Brain microvascular endothelial cell (primary cell): ENCODE measurements at regions not wholly inside any gene's neighbourhood (a gene's known extent, or its start where the extent isn't known, plus 50 kb on each side); places are given as distances from the start of the nearest gene placed in this dataset.

Experiments used
- DNase-seq: peaks from one replicate; pipeline ENCODE4 v3.0.0-alpha.2; 2020
- H3K27ac ChIP-seq: fragments of 250-450 bp; sonication (Bioruptor Pico); 2 replicates; pipeline ENCODE4 v1.5.1; 2020; ENCODE audit warnings: mild to moderate bottlenecking, moderate library complexity
- H3K27me3 ChIP-seq: fragments of 250-450 bp; sonication (Bioruptor Pico); replicated peaks from 2 replicates; pipeline ENCODE4 v1.5.1; 2020; ENCODE audit warnings: mild to moderate bottlenecking
- H3K36me3 ChIP-seq: fragments of 250-450 bp; sonication (Bioruptor Pico); replicated peaks from 2 replicates; pipeline ENCODE4 v1.5.1; 2020; ENCODE audit warnings: mild to moderate bottlenecking
- H3K4me3 ChIP-seq: 2 replicates; pipeline ENCODE4 v1.5.1; 2011; ENCODE audit warnings: low read depth, mild to moderate bottlenecking, control low read depth, low read length, moderate library complexity
- in situ Hi-C: cut with HindIII; loops from 2 replicates; pipeline ENCODE4 v1.10.0; 2017; ENCODE audit warnings: low sequenced_read_pairs, low pct_ligation_motif_present
- TF ChIP-seq, protein P1 (sequence below): IDR thresholded peaks from 2 replicates; pipeline ENCODE4 v1.5.1; 2011; ENCODE audit warnings: low read depth, mild to moderate bottlenecking, moderate library complexity, low read length, control low read depth, inconsistent platforms; ENCODE audit errors: missing control alignments

DNA sequence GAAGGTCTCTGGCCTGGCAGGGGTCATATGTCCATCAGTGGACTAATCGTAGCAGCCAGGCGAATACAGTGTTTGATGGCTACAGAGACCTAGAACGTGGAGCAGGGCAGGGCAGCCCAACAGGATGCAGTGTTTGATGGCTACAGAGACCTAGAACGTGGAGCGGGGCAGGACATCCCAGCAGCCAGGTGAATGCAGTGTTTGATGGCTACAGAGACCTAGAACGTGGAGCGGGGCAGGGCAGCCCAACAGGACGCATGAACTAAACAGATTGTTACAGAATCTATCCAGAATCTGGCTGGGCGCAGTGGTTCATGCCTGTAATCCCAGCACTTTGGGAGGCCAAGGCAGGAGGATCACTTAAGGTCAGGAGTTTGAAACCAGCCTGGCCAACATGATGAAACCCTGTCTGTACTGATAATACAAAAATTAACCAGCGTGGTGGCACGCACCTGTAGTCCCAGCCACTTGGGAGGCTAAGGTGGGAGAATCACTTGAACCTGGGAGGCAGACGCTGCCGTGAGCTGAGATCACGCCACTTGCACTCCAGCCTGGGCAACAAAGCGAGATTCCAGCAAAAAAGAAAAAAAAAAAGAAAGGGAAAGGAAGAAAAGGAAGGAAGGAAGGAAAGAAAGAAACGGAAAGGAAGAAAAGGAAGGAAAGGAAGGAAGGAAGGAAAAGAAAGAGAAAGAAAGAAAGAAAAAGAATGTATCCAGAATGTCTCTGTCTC lies 65.2 kb upstream of the RPH3AL start:
- DNase-seq = no peak
- TF ChIP-seq, protein P1, sequence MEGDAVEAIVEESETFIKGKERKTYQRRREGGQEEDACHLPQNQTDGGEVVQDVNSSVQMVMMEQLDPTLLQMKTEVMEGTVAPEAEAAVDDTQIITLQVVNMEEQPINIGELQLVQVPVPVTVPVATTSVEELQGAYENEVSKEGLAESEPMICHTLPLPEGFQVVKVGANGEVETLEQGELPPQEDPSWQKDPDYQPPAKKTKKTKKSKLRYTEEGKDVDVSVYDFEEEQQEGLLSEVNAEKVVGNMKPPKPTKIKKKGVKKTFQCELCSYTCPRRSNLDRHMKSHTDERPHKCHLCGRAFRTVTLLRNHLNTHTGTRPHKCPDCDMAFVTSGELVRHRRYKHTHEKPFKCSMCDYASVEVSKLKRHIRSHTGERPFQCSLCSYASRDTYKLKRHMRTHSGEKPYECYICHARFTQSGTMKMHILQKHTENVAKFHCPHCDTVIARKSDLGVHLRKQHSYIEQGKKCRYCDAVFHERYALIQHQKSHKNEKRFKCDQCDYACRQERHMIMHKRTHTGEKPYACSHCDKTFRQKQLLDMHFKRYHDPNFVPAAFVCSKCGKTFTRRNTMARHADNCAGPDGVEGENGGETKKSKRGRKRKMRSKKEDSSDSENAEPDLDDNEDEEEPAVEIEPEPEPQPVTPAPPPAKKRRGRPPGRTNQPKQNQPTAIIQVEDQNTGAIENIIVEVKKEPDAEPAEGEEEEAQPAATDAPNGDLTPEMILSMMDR = no peak

DNA sequence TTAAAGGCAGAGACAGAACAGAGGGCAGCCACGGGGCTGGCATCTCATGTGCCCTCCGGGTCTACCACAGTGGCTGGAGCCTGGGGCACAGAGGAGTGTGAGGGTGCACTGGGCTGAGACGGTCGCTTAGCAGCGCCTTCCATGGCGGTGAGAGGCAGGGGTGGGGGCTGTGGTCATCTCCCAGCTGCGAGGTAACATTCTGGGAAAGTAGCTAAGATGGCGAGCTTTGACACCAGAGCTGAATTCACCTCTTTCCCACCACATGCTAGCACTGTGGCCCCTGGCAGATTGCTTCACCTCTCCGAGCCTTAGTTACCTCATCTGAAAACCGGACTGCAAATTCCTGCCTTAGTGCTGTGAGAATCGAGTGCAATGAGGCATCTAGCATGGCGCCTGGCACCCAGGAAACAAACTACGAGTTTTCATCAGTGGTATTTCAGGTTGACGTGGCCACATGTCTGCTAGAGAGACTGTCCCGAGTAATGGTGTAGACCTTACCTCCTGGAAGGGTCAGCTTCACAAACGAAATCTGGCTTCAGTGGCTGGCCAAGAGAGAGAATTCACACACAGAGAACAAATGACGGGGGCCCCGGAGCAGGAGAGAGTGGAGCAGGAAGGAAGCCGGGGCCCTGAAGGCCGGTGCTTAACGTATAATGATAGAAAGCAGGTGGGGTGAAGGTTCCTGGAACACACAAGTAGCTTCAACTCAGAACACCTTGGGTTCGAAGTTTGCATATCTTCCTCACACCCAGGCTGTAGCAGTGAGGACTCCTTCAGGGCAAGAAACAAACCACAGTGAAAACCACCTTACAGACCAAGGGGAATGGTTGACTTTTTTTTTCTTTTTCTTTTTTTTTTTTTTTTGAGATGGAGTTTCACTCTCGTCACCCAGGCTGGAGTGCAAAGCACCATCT lies 63.9 kb upstream of the RPH3AL start:
- Histone ChIP-seq H3K27me3 (no peaks in the 10 kb centered on the region), H3K27ac (no peak overlapping the region), H3K36me3 (no peaks in the 10 kb centered on the region), H3K4me3 (no peak overlapping the region)
- DNase-seq = no peak
- TF ChIP-seq, protein P1 = no peak
- in situ Hi-C loops = no loop called here

More for the DNA sequence above, 65.2 kb upstream of the RPH3AL start:
- Histone ChIP-seq H3K36me3 (no peaks in the 10 kb centered on the region), H3K27ac (no peak overlapping the region), H3K4me3 (no peak overlapping the region), H3K27me3 (no peaks in the 10 kb centered on the region)
- in situ Hi-C loops = no loop called here

DNA sequence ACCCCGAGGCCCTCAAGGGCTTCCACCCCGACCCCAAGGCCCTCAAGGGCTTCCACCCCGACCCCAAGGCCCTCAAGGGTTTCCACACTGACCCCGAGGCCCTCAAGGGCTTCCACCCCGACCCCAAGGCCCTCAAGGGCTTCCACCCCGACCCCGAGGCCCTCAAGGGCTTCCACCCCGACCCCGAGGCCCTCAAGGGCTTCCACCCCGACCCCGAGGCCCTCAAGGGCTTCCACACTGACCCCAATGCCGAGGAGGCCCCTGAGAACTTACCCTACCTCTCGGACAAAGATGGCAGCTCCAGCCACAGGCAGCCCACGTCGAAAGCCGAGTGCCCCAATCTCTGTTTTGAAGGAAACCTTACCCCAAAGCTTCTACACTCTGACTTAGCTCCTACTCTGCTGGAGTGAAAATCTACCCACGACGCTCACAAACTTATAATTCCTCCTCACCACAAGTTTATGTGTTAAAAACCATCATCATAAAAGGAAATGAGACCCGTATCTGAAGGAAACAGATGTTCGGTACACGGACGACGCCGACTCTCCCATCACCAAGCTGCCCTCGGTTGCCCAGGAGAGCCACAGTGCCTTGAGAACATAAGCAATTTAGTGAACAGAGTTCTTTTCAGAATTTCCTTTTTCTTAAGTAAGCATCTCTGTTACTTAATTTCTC lies 61.2 kb upstream of the RPH3AL start:
- no peak overlapping the region for H3K4me3 ChIP-seq

DNA sequence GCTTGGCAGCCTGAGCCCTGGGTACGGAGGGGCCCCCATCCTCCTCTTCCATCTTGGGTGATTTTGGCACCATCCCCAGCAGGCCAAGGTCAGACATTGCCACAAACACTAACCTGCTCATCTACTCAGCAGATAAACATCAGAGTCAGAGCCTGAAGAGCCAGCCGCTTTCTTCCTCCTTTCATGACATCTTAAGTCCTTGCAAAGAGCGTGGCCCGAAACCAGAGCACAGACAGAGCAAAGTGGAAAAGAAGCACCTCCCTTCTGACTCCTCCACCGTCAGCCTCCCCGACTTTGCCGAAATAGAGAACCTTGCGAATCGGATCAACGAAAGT lies 60.4 kb upstream of the RPH3AL start:
- no peak for DNase-seq
- TF ChIP-seq, protein P1 = no peak
- Histone ChIP-seq H3K27ac (no peak overlapping the region), H3K4me3 (no peak overlapping the region), H3K27me3 (no peaks in the 10 kb centered on the region), H3K36me3 (no peaks in the 10 kb centered on the region)
- in situ Hi-C loops = no loop called here

More for the DNA sequence above, 61.2 kb upstream of the RPH3AL start:
- no peak overlapping the region for H3K27ac ChIP-seq
- TF ChIP-seq, protein P1 = no peak
- DNase-seq = no peak
- no peaks in the 10 kb centered on the region for H3K36me3 ChIP-seq
- H3K27me3 ChIP-seq = no peaks in the 10 kb centered on the region
- in situ Hi-C loops = no loop called here

DNA sequence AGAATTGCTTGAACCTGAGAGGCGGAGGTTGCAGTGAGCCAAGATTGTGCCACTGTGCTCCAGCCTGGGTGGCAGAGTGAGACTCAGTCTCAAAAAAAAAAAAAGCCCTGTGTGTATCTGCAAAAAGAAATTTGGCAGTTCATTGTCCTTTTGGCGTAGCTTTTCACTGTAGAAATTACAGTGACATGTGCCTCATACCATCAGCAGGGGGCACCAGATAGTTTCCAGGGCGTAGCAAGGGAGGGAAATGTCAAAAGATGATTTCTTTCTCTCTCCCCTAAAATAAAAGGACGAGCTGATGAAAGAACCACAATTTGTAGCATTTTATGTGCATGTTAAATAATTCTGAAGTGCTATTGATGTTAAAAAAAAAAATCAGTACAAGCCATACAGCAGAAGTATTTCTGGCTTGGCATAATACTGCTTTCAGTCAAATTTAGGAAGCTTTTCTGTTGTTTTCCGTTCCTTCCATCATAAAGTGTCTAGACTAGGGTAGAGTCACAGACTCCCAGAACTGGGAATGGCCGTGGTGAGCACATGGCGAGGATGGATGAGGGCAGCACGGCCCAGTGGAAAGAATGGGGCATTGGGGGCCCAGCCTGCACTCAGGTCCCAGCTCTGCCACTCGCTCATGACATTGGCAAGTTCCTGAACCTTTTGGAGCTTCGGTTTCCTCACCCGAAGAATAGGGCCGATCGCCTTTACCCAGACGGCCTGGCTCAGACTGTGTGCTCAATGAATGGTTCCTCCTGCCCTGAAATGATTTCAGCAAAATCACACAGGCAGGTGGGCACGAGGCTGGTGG lies 59.8 kb upstream of the RPH3AL start:
- peak; percentile 35 for DNase-seq
- Histone ChIP-seq H3K4me3 (no peak overlapping the region), H3K27me3 (no peaks in the 10 kb centered on the region), H3K27ac (no peak overlapping the region), H3K36me3 (no peaks in the 10 kb centered on the region)
- in situ Hi-C loops = no loop called here
- TF ChIP-seq, protein P1 = peak; percentile 83
